ENCODE measurements at regions not wholly inside any gene's neighbourhood (a gene's known extent, or its start where the extent isn't known, plus 50 kb on each side); places are given as distances from the start of the nearest gene placed in this dataset.

DNA sequence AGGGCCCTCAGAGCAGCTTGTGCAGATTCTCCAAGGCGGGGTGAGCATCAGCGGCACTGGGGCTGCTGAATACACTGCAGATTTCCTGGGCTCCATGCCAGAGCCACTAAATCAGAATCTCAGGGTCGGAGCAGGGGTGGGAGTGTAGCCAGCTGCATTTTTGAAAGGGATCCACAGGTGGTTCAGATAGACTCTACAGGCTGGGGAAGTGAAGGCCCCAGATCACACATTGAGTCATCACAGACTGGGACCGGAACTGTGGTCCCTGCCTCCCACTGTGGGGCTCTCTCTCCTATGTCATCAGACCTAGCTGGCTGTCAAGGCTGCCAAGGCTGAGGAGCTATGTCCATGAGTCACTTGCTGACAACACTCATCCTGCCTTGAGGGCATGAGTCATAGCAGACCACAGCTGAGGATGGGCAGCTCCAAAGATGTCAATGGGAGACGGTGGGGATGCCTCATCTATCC is 162.3 kb upstream of the MAMLD1 start:
- Histone ChIP-seq H3K9me3 (no peaks in the 10 kb centered on the region), H3K27me3 (no peaks in the 10 kb centered on the region), H3K36me3 (no peaks in the 10 kb centered on the region), H3K27ac (no peak overlapping the region), H3K4me1 (ENCODE audit: control insufficient read depth in 1 of 2, insufficient read depth in 1 of 2, low read depth in 1 of 2, low read length in 1 of 2) (no peaks in the 10 kb centered on the region), H3K4me3 (ENCODE audit: low read depth in 1 of 2, low read length in 1 of 2) (no peak overlapping the region)
- TF ChIP-seq CTCF (IDR thresholded peaks at IDR 0.05) = no peak

DNA sequence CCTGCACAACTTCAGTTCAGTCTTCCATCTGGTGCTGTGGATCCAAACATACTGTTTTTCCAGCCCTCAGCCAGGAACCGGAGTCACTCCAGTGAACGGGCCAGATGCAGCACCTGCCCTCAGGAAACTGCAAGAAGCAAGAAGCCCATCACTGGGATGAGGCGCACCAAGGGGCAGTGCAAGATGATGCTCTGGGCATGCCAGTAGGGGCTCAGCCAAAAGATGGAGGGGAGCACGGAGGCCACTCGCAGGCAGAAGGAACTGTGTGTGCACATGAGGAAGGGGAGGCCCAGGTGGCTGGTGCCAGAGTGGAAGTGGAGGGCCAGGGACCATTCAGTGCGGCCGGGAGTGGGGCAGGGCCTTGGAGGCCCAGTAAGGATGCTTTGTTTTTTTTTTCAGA is 161.7 kb upstream of the MAMLD1 start:
- Histone ChIP-seq H3K27me3 (no peaks in the 10 kb centered on the region), H3K4me3 (ENCODE audit: low read depth in 1 of 2, low read length in 1 of 2) (no peak overlapping the region), H3K4me1 (ENCODE audit: control insufficient read depth in 1 of 2, insufficient read depth in 1 of 2, low read depth in 1 of 2, low read length in 1 of 2) (no peaks in the 10 kb centered on the region), H3K36me3 (no peaks in the 10 kb centered on the region), H3K9me3 (no peaks in the 10 kb centered on the region), H3K27ac (no peak overlapping the region)
- no peak for TF ChIP-seq CTCF (IDR thresholded peaks at IDR 0.05)

DNA sequence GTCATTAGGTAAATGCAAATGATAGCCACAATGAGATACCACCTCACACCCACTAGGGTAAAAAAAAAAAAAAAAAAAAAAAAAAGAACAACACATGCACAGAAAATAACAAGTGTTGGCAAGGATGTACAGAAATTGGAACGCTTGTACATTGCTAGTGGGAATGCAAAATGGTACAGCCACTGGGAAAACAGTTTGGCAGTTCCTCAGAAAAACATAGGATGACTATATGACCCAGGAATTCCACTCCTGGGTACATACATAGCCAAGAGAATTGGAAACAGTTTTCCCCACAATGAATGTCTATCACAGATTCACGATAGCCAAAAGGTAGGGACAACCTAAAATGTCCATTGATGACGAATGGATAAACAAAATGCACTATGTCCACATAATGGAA is 161.3 kb upstream of the MAMLD1 start:
- Histone ChIP-seq H3K27me3 (no peaks in the 10 kb centered on the region), H3K4me3 (ENCODE audit: low read depth in 1 of 2, low read length in 1 of 2) (no peak overlapping the region), H3K27ac (no peak overlapping the region), H3K4me1 (ENCODE audit: control insufficient read depth in 1 of 2, insufficient read depth in 1 of 2, low read depth in 1 of 2, low read length in 1 of 2) (no peaks in the 10 kb centered on the region), H3K9me3 (no peaks in the 10 kb centered on the region), H3K36me3 (no peaks in the 10 kb centered on the region)
- TF ChIP-seq CTCF (IDR thresholded peaks at IDR 0.05) = no peak

- Histone ChIP-seq H3K27ac (no peak overlapping the region), H3K27me3 (no peaks in the 10 kb centered on the region), H3K4me1 (ENCODE audit: control insufficient read depth in 1 of 2, insufficient read depth in 1 of 2, low read depth in 1 of 2, low read length in 1 of 2) (no peaks in the 10 kb centered on the region), H3K4me3 (ENCODE audit: low read depth in 1 of 2, low read length in 1 of 2) (no peak overlapping the region), H3K9me3 (no peaks in the 10 kb centered on the region), H3K36me3 (no peaks in the 10 kb centered on the region)
- TF ChIP-seq CTCF (IDR thresholded peaks at IDR 0.05) = no peak
These were observed 160.4 kb upstream of the MAMLD1 start for GRCh38 chrX:150202641-150203247.

DNA sequence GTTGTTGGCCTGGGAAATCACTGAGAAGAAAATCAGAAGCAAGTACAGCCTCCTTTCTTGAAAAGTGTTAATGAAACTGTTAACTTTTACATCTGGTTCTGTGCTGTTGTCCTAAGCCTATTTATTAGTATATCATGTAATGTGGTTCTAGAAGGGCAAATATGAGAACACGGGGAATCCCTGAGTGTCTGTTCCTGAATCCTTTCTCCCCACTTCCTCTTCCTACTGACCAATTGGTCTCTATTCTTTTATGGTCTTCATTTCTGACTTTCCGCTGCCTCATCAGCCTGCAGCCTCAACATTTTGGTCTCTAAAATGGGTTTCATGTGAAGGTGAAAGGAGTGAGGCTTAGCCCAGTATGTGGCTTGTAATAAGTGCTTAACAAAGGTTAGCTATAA is 159.9 kb upstream of the MAMLD1 start:
- Histone ChIP-seq H3K36me3 (no peaks in the 10 kb centered on the region), H3K27ac (no peak overlapping the region), H3K4me3 (ENCODE audit: low read depth in 1 of 2, low read length in 1 of 2) (no peak overlapping the region), H3K4me1 (ENCODE audit: control insufficient read depth in 1 of 2, insufficient read depth in 1 of 2, low read depth in 1 of 2, low read length in 1 of 2) (no peaks in the 10 kb centered on the region), H3K27me3 (no peaks in the 10 kb centered on the region), H3K9me3 (no peaks in the 10 kb centered on the region)
- no peak for TF ChIP-seq CTCF (IDR thresholded peaks at IDR 0.05)

DNA sequence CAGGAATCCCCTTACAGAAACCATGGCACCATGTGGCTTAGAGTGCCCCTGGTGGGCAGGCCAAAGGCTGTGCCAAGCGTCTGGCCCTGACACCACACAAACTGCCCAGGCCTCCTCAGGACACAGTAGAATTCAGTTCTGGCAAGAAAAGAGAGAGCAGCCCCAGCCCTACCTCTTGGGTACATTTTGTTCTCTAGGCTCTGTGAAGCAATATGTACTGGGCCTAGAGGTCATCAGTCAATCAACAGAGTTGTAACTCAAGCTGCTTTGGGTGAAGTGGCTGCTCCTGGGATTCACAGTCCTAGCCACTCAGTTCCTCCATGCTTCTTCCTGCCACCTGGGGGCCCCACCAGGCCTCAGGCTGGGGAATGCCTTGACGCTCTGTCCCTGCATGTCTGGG is 158.1 kb upstream of the MAMLD1 start:
- no peaks in the 10 kb centered on the region for H3K36me3 ChIP-seq
- no peaks in the 10 kb centered on the region for H3K4me1 ChIP-seq (ENCODE audit: control insufficient read depth in 1 of 2, insufficient read depth in 1 of 2, low read depth in 1 of 2, low read length in 1 of 2)
- H3K9me3 ChIP-seq = no peaks in the 10 kb centered on the region
- H3K27ac ChIP-seq = no peak overlapping the region
- no peak overlapping the region for H3K4me3 ChIP-seq (ENCODE audit: low read depth in 1 of 2, low read length in 1 of 2)
- TF ChIP-seq CTCF (IDR thresholded peaks at IDR 0.05) = no peak
- no peaks in the 10 kb centered on the region for H3K27me3 ChIP-seq

All from neutrophil (primary cell).